COLO829 (cell line): ENCODE measurements at regions not wholly inside any gene's neighbourhood (a gene's known extent, or its start where the extent isn't known, plus 50 kb on each side); places are given as distances from the start of the nearest gene placed in this dataset.
A peak's percentile ranks its signal among the peaks of the same experiment; 100 is the strongest.
"Not testable (repeated sequence)": the region's sequence is repeated elsewhere in the genome, so short reads cannot be mapped to it uniquely, and the experiment has no call there.

Source experiments
- DNase-seq: peaks from one replicate; pipeline ENCODE4 v3.0.0; 2012; ENCODE audit warnings: low spot score

GRCh38 chr9:78972303-78972999 lies 599.3 kb upstream of the TLE4 start:
- no peak for DNase-seq

DNA sequence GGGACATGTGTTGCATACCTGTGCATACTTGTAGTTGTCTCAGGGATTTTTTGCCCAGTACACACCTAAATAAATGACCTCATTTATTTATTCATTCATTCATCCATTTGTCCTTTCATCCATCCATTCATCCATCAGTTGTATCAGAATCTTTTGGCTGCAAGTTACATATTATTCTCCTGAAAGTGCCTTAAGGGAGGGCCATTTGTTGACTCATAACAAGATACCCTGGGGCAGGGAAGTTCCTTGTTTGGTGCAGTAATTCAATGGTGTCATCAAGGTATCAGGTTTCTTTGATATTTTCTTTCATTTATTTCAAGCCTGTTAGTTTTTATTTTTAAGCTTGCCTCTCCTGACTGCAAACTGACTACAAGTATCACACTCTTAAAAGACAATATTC lies 597.9 kb upstream of the TLE4 start:
- DNase-seq, result peak; percentile 28

- DNase-seq, result no peak
Measured at GRCh38 chr9:78982849-78983248, 588.9 kb upstream of the TLE4 start.

- DNase-seq, result no peak
Measured at GRCh38 chr9:78985084-78985738, 586.6 kb upstream of the TLE4 start.

- DNase-seq, result no peak
Measured at GRCh38 chr9:78986446-78986845, 585.3 kb upstream of the TLE4 start.

GRCh38 chr9:78989031-78989658 lies 582.6 kb upstream of the TLE4 start:
- no peak for DNase-seq

DNA sequence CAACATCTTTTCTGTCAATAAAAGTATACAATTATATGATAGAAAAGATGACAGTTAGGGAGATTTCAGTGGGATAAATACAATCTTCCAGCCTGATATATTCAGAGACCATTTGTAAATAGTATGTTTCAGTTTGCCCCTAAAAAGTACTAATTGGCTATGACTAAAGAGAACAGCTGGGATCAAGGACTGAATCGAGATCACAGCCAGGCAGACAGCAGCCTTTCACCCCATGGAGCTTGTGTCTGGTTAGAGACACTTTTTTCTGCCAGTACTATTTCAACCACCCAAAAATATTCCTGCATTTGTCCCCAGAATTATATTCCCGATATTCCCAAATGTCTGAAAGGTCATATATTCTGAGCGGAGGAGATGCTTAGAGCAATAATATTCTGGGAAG lies 577.3 kb upstream of the TLE4 start:
- DNase-seq, result no peak

DNA sequence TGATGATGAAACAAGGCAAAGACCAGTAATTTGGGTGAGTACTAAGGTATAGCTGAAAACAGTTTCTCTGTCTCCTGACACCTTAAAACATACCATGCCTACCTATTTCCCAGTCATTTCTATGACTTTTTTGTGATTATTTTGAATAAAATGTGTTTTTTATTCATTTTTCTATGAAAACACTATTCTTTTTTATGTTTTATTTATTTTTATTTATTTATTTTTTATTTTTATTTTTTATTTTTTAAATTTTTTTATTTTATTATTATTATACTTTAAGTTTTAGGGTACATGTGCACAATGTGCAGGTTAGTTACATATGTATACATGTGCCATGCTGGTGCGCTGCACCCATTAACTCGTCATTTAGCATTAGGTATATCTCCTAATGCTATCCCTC lies 576.8 kb upstream of the TLE4 start:
- not testable (repeated sequence) for DNase-seq

DNA sequence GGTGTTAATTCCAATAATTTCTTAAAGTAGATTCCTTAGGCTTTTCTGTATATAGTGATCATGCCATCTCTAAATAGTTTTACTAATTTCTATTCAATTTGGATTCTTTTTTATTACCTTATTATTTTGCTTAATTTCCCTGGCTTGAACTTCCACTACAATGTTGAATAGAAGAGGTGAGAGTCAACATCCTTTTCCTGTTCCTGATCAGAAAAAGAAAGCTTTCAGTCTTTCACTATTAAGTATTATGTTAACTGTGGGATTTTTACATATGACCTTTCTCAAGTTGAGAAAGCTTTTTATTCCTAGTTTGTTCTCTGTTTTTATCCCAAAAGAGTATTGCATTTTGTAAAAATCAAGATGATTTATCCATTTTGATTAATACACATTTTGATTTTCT lies 574.5 kb upstream of the TLE4 start:
- no peak for DNase-seq

- DNase-seq, result no peak
Measured at GRCh38 chr9:79000230-79001002, 571.3 kb upstream of the TLE4 start.

- no peak for DNase-seq
Measured at GRCh38 chr9:79001012-79001411, 570.8 kb upstream of the TLE4 start.

- DNase-seq, result no peak
Measured at GRCh38 chr9:79003514-79003913, 568.3 kb upstream of the TLE4 start.

DNA sequence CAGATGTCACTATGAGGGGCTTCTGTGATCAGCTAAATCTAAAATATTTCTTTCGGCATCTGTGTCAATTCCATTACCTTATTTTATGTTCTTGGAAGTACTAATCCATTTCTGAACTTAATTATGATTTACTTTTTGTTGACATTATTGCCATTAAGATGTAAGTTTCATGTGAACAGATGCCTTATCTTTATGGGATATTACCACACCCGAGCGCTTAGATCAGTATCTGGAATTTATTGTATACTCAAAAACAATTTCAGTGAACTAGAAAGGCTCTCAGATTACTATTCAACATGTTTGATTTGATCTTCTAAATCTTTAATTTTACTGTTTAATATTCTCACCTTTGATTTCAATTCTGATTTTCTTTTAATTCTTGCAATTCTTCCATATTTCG lies 567.7 kb upstream of the TLE4 start:
- DNase-seq, result no peak

GRCh38 chr9:79006546-79006945 lies 565.2 kb upstream of the TLE4 start:
- DNase-seq, result no peak

- DNase-seq, result no peak
Measured at GRCh38 chr9:79007701-79008483, 563.9 kb upstream of the TLE4 start.

DNA sequence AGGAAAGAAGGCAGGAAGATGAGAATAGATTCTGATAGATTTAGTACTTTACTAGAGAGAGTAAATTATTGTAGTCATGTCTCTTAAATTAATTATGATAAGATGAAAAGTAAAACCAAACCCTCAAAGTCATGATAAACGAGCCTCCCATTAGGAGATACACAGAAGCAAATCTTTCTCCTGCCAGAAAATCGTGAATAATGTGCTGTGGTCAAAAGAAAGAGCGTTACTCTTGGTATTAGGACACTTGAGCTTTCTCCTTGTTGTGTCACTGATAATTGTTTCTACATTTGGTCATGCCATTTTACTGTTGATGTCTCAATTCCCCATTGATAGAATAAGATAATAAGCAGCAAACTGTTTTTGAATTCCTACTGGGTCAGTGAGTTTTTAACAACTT lies 562.8 kb upstream of the TLE4 start:
- no peak for DNase-seq

DNA sequence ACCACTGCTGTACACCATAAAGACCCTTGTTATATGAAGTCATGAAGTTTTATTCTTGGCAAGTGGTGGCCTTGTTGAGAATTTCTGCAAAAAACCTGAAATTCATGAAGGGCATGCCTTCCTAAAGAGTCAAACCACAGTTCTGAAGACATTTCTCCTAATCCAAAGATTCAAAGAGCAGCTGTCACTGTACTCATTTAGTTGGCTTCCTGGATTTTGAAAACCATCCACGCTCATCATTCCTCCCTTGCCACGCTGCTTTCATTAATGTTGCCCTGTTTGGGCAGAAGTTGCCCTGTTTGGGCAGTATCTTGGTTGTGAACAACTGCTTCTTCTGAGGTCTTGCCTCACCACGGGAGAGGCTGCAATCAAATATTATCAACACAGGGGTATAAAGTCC lies 560.3 kb upstream of the TLE4 start:
- no peak for DNase-seq

- DNase-seq, result peak; percentile 28
Measured at GRCh38 chr9:79012561-79012960, 559.2 kb upstream of the TLE4 start.

DNA sequence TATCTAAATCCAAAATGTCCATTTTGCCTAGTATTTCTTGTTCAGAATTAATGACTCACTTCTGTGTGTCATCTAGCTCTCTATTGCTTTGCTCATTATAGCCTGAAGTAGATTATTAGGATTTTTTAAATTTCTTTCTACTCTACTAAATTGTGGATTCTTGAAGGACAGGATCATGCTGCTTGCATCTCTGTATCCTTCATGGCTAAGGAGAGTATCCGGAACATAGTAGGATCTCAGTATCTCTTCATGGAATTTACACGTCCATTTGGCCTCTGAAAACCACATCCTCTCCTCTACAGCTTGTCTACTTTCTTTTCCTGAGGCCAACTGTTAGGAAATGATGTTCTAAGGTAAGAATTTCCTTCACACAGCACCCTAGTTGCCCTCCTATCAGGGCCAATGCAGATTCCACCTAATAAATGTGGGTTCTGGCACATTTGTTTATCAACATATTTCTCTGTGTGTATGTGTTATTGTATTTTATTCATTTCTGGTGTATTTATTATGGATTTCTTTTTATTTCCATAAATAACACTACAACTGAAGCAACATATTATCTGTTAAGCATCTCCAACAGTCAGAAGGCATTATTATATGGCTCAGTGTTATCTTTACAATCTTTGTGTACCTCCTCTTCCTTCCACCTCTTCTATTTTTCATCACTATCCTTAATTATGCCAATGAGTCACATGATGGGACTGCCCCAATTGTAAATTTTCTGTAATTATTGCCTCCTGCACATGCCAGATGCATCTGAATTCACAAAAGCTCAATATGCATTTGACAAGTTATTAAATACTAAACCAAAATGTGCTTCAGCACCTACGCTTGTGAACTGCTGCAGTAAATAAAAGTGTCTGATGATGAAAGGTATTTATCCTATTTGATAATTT lies 557.8 kb upstream of the TLE4 start:
- DNase-seq, result no peak

- DNase-seq, result no peak
Measured at GRCh38 chr9:79014929-79015699, 556.7 kb upstream of the TLE4 start.
